Gastrocnemius medialis (tissue), 4 donors: ENCODE measurements at regions not wholly inside any gene's neighbourhood (a gene's known extent, or its start where the extent isn't known, plus 50 kb on each side); places are given as distances from the start of the nearest gene placed in this dataset.
"Not testable (repeated sequence)": the region's sequence is repeated elsewhere in the genome, so short reads cannot be mapped to it uniquely, and the experiment has no call there.

Experiments
- ATAC-seq, 2 donors: fragments of 150-250 bp; one replicate each; pipeline ENCODE4 v1.9.1; 2016
- DNase-seq, 2 donors: peaks; one replicate each; pipeline ENCODE4 v3.0.0-alpha.2; 2019
- H3K27ac ChIP-seq, 4 donors: fragments of 200-600 bp; sonication (generic); 1 replicate in 1 of 4; 2 replicates in 3 of 4; pipeline ENCODE4 v1.5.1; 2016 to 2018; ENCODE audit warnings: mild to moderate bottlenecking in 2 of 4, moderate library complexity in 1 of 4
- H3K27me3 ChIP-seq, 3 donors: fragments of 200-600 bp; sonication (generic) in 2 of 3; 1 replicate in 1 of 3; 2 replicates in 2 of 3; pipeline versions ENCODE4 v1.5.1 to v1.6.0; 2016 to 2019; ENCODE audit warnings: mild to moderate bottlenecking in 1 of 3, moderate library complexity in 1 of 3
- H3K36me3 ChIP-seq, 2 donors: fragments of 200-600 bp; sonication (generic) in 1 of 2; one replicate each; pipeline ENCODE4 v1.5.1; 2017 to 2018
- H3K4me1 ChIP-seq, 2 donors: fragments of 200-600 bp; sonication (generic) in 1 of 2; one replicate each; pipeline ENCODE4 v1.5.1; 2016 to 2017; ENCODE audit warnings: mild to moderate bottlenecking in 2 of 2
- H3K4me3 ChIP-seq, 4 donors: fragments of 200-600 bp; sonication (generic) in 3 of 4; 1 replicate in 1 of 4; 2 replicates in 3 of 4; pipeline ENCODE4 v1.5.1; 2016 to 2019; ENCODE audit warnings: mild to moderate bottlenecking in 2 of 4
- H3K9me3 ChIP-seq, 3 donors: fragments of 200-600 bp; sonication (generic) in 2 of 3; 1 replicate in 1 of 3; 2 replicates in 2 of 3; pipeline ENCODE4 v1.5.1; 2016 to 2019
- CTCF ChIP-seq, 5 experiments: fragments of 450-650 bp in 3 of 5; fragments of 200-600 bp in 2 of 5; sonication (generic) in 2 of 5; IDR thresholded peaks in 4 of 5; conservative IDR thresholded peaks in 1 of 5; 1 replicate in 4 of 5; 2 replicates in 1 of 5; pipeline ENCODE4 v1.5.1; 2016 to 2019; ENCODE audit warnings: antibody characterized with exemption in 5 of 5, mild to moderate bottlenecking in 3 of 5, moderate library complexity in 3 of 5
- POLR2A ChIP-seq, 2 donors: fragments of 450-650 bp; IDR thresholded peaks; one replicate each; pipeline ENCODE4 v1.6.1; 2017; ENCODE audit warnings: antibody characterized with exemption in 2 of 2, mild to moderate bottlenecking in 2 of 2, moderate library complexity in 2 of 2
- in situ Hi-C, 4 donors: fragments of 200-750 bp; cut with MboI; loops; one replicate each; pipeline versions ENCODE4 v1.15.0 to v1.8.0; 2017; ENCODE audit warnings: low sequenced_read_pairs in 4 of 4
- intact Hi-C: fragments of 100-400 bp; cut with DNase I; formaldehyde crosslinking; loops from one replicate; pipeline ENCODE4 v1.15.1; 2023; ENCODE audit warnings: low total_unique reads

- Histone ChIP-seq H3K36me3 (no peaks in the 10 kb centered on the region), H3K9me3 (no peaks in the 10 kb centered on the region), H3K4me3 (no peak overlapping the region), H3K4me1 (peaks cover 11 to 19% of the 10 kb centered on the region in 2 donors), H3K27me3 (no peaks in the 10 kb centered on the region), H3K27ac (no peak overlapping the region)
- in situ Hi-C loops = no loop called here
- ATAC-seq = no peak
- DNase-seq = no peak
- TF ChIP-seq POLR2A (IDR thresholded peaks at IDR 0.05) (no peak), CTCF (IDR thresholded peaks at IDR 0.05 in 4 of 5, conservative IDR thresholded peaks at IDR 0.05 in 1 of 5) (no peak)
- intact Hi-C loops = no loop called here
Measured at GRCh38 chr3:31096661-31097395, 202.4 kb upstream of the GADL1 start.

DNA sequence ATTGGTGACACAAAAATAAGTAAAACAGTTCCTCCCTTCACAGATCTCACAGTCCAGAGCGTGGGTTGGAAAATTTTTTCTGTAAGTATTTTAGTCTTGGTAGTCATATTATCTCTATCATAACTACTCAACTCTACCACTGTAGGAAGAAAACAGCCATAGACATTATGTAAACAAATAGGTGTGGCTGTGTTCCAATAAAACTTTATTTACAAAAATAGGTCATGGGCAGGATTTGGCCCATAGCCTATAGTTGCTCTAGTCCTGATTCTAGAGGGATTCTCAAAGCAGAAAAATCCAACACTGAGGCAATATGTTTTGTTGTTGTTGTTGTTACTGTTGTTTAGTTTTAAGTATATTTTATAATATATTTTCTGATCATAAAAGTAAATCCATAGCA lies 206.1 kb upstream of the GADL1 start:
- no peaks in the 10 kb centered on the region for H3K27me3 ChIP-seq
- H3K36me3 ChIP-seq = no peaks in the 10 kb centered on the region
- no peaks in the 10 kb centered on the region for H3K9me3 ChIP-seq
- H3K4me3 ChIP-seq = no peak overlapping the region
- TF ChIP-seq CTCF (IDR thresholded peaks at IDR 0.05 in 4 of 5, conservative IDR thresholded peaks at IDR 0.05 in 1 of 5) (no peak), POLR2A (IDR thresholded peaks at IDR 0.05) (no peak)
- DNase-seq (no peak), ATAC-seq (no peak)
- intact Hi-C loops = no loop called here
- H3K4me1 ChIP-seq = no peaks in the 10 kb centered on the region
- in situ Hi-C loops = no loop called here
- H3K27ac ChIP-seq = no peak overlapping the region

DNA sequence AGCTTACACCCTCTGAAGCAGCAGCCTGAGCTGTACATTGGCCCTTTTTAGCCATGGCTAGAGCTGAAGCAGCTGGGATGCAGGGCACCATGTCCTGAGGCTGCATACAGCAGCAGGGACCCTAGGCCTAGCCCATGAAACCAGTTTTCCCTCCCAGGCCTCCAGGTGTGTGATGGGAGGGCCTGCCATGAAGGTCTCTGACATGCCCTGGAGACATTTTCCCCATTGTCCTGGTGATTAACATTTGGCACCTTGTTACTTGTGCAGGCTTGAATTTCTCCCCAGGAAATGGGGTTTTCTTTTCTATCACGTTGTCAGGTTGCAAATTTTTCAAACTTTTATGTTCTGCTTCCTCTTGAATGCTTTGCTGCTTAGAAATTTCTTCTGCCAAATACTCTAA lies 206.8 kb upstream of the GADL1 start:
- H3K4me1 ChIP-seq, H3K27ac ChIP-seq, DNase-seq, ATAC-seq, intact Hi-C loops, H3K27me3 ChIP-seq, in situ Hi-C loops, H3K9me3 ChIP-seq, H3K36me3 ChIP-seq, H3K4me3 ChIP-seq: not testable (repeated sequence)

DNA sequence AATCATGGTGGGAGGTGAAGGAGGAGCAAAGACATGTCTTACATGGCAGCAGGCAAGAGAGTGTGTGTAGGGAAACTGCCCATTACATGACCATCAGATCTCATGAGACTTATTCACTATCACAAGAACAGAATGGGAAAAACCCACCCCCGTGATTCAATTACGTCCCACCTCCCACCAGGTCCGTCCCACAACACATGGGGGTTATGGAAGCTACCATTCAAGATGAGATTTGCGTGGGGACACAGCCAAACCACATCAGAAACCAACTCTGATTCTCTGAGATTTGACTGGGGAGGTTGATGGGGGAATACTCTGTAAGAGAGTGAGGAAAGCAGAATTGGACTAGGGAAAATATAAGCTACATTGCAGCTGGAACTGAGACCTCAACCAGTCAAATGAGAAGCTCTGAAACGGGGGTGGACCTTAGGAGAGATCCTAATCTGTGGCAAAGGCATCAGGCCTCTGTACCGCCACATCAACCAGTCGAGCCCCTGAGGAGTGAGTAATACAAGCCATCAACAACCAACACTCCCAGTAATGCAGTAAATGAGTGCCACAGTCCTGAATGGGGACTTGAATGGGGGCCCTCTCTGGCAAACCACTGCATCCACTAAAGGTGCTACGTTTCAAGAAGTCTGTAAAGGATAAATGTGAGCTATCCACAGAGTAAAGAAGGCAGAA lies 207.9 kb upstream of the GADL1 start:
- Histone ChIP-seq H3K27ac (no peak overlapping the region), H3K27me3 (no peaks in the 10 kb centered on the region), H3K4me1 (no peaks in the 10 kb centered on the region), H3K4me3 (no peak overlapping the region), H3K9me3 (no peaks in the 10 kb centered on the region), H3K36me3 (no peaks in the 10 kb centered on the region)
- intact Hi-C loops = no loop called here
- TF ChIP-seq CTCF (IDR thresholded peaks at IDR 0.05 in 4 of 5, conservative IDR thresholded peaks at IDR 0.05 in 1 of 5) (no peak), POLR2A (IDR thresholded peaks at IDR 0.05) (no peak)
- in situ Hi-C loops = no loop called here
- no peak for DNase-seq
- ATAC-seq = no peak

DNA sequence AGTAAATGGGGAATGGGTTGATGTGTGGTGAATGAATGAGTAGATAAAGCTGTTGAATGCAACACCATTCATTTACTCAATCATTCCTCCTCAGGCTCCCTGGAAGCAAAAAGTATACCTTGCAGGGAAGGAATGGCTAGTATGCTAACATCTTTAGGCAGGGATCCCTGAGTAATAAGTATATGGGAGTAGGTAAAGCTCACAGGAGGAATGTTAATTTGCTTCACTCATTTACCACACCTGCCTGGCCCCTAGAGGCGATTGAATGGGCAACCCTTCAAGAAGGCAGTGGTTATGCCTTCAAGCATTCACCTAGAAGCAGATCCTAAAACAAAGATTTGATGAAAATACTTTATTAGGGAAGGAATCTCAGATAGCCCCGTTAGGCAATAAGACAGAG lies 208.7 kb upstream of the GADL1 start:
- ATAC-seq (no peak), DNase-seq (no peak)
- Histone ChIP-seq H3K9me3 (no peaks in the 10 kb centered on the region), H3K27me3 (no peaks in the 10 kb centered on the region), H3K4me3 (no peak overlapping the region), H3K27ac (no peak overlapping the region), H3K36me3 (no peaks in the 10 kb centered on the region), H3K4me1 (no peaks in the 10 kb centered on the region)
- in situ Hi-C loops = no loop called here
- TF ChIP-seq POLR2A (IDR thresholded peaks at IDR 0.05) = no peak
- no peak for TF ChIP-seq CTCF (IDR thresholded peaks at IDR 0.05 in 4 of 5, conservative IDR thresholded peaks at IDR 0.05 in 1 of 5)
- intact Hi-C loops = no loop called here
